ENCODE measurements at regions not wholly inside any gene's neighbourhood (a gene's known extent, or its start where the extent isn't known, plus 50 kb on each side); places are given as distances from the start of the nearest gene placed in this dataset.

DNA sequence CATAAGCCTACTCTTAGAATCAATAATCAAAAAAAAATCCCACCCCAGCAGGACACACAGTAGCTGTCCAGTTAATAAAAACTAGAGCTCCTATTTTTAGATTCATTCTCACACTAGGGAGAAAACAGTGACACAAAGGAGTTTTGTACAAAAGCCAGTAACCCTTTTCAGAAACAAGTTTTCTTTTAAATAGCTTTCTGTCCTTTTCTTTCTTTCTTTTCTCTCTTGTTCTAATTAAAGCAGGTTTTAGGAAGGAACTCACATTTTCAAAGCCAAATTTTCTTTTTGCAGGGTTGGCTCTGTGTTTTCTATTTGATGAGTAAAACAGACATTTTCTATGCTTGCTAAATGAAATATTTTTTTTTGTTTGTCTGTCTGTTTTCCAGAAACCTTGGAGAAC is 1390.7 kb downstream of the FAM181B start:
- no peaks in the 10 kb centered on the region for H3K4me1 ChIP-seq
- no peak for TF ChIP-seq POLR2A (IDR thresholded peaks at IDR 0.05)
- TF ChIP-seq, protein P1, sequence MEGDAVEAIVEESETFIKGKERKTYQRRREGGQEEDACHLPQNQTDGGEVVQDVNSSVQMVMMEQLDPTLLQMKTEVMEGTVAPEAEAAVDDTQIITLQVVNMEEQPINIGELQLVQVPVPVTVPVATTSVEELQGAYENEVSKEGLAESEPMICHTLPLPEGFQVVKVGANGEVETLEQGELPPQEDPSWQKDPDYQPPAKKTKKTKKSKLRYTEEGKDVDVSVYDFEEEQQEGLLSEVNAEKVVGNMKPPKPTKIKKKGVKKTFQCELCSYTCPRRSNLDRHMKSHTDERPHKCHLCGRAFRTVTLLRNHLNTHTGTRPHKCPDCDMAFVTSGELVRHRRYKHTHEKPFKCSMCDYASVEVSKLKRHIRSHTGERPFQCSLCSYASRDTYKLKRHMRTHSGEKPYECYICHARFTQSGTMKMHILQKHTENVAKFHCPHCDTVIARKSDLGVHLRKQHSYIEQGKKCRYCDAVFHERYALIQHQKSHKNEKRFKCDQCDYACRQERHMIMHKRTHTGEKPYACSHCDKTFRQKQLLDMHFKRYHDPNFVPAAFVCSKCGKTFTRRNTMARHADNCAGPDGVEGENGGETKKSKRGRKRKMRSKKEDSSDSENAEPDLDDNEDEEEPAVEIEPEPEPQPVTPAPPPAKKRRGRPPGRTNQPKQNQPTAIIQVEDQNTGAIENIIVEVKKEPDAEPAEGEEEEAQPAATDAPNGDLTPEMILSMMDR (IDR thresholded peaks at IDR 0.05): no peak
- no peak overlapping the region for H3K27ac ChIP-seq
- no peak for ATAC-seq
- H3K9me3 ChIP-seq: no peaks in the 10 kb centered on the region
- no peak for DNase-seq
- intact Hi-C loops (cut with DNase I): no loop called here
- no peak overlapping the region for H3K4me3 ChIP-seq
- no peaks in the 10 kb centered on the region for H3K27me3 ChIP-seq
- H3K36me3 ChIP-seq: no peaks in the 10 kb centered on the region

DNA sequence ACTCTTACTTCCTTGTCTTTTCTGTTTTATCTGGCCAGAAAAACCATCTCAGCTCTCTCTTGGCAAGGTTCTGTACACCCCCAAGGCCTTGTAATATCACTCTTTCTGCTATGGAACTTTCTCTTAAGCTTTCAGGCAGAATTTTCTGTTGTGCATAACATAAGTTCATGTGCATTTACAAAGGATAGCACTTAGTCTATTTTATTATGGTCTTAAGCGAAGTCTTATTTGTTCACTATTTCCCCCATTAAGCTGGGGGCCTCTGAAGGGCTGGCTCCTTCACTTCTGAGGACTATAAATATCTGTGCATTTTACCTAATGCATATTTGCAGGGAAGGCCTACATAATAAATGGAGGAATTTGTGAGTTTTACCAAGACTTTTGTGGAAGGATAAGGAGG is 1393.4 kb downstream of the FAM181B start:
- Histone ChIP-seq H3K9me3 (no peaks in the 10 kb centered on the region), H3K4me1 (no peaks in the 10 kb centered on the region), H3K4me3 (no peak overlapping the region), H3K36me3 (no peaks in the 10 kb centered on the region), H3K27me3 (no peaks in the 10 kb centered on the region), H3K27ac (no peak overlapping the region)
- DNase-seq: no peak
- 81 to 93% (median 89%) methylated on average over 1 of the region's 1 CpG for WGBS, 4 donors
- ATAC-seq: no peak
- intact Hi-C loops (cut with DNase I): no loop called here
- no peak for TF ChIP-seq POLR2A (IDR thresholded peaks at IDR 0.05)
- TF ChIP-seq, protein P1 (IDR thresholded peaks at IDR 0.05): no peak

DNA sequence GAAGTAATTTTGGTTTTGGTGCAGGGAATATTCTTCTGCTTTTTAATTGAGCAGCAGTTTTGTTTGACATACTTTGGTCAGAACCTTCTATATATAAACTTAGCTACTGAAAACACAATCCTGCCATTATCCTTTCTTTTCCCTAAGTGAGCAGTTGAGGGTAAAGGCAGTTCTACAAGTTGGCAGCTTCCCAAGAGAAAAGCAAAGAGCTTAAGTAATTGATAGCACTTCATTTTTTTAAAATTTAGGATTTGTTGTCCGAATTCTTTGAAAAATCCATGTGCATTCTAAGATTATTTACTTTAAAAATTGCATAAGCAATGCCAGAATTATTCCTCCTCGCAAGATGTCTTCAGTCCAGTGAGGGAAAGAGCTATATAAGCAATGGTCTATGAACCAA is 1394.1 kb downstream of the FAM181B start:
- no peak for TF ChIP-seq POLR2A (IDR thresholded peaks at IDR 0.05)
- TF ChIP-seq, protein P1 (IDR thresholded peaks at IDR 0.05): no peak
- intact Hi-C loops (cut with DNase I): no loop called here

DNA sequence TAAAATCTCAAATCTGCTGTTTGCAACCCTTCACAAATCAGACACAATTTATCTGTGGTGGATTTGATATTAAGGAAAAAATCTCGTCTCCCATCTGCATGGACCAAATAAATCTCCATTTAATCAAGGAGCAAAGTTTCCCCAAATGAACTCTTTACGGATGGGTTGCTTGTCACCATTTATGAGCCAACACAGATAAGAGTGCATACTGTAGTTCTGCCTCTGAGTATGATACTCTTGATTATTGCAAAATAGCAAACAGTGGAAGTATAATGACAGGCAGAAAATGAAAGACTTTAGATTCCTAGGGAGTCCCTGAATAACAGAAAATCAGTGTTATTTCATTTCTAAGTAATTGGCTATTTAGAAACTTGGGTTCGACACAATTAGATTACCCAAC is 1395.9 kb downstream of the FAM181B start:
- Histone ChIP-seq H3K4me1 (no peaks in the 10 kb centered on the region), H3K9me3 (no peaks in the 10 kb centered on the region), H3K4me3 (no peak overlapping the region), H3K27me3 (no peaks in the 10 kb centered on the region), H3K36me3 (no peaks in the 10 kb centered on the region), H3K27ac (no peak overlapping the region)
- intact Hi-C loops (cut with DNase I): no loop called here
- no peak for TF ChIP-seq POLR2A (IDR thresholded peaks at IDR 0.05)
- TF ChIP-seq, protein P1 (IDR thresholded peaks at IDR 0.05): no peak
- ATAC-seq (no peak), DNase-seq (no peak)
- WGBS, 4 donors: 61 to 78% (median 73%) methylated on average over 3 of the region's 3 CpGs

More for the DNA sequence above, 1394.1 kb downstream of the FAM181B start:
- 61 to 76% (median 65%) methylated on average over 2 of the region's 2 CpGs for WGBS, 4 donors
- H3K27me3 ChIP-seq: no peaks in the 10 kb centered on the region
- H3K4me3 ChIP-seq: no peak overlapping the region
- H3K9me3 ChIP-seq: no peaks in the 10 kb centered on the region
- no peaks in the 10 kb centered on the region for H3K4me1 ChIP-seq
- H3K27ac ChIP-seq: no peak overlapping the region
- ATAC-seq: no peak
- no peaks in the 10 kb centered on the region for H3K36me3 ChIP-seq
- DNase-seq: no peak

All from heart left ventricle (tissue), 16 donors.